ENCODE measurements at regions not wholly inside any gene's neighbourhood (a gene's known extent, or its start where the extent isn't known, plus 50 kb on each side); places are given as distances from the start of the nearest gene placed in this dataset.

DNA sequence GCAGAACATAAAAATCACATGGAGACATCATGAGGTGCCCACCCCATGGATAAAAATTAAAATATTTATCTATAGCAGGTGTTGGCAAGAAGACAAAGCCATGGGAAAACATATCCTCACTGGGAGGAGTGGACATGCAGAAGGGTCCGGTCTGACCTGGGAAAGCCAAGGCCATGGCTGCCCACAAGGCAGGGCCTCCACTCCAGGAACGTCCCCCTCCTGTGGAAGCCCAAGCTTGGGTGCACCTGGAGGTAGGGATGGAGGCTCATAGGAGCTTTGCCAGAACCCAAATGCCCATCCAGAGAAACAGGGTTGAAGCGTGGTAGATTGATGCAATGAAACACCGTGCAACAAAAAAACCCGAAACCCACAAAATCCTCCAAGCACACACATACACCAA is 81.4 kb upstream of the COL5A1 start:
- no peaks in the 10 kb centered on the region for H3K79me1 ChIP-seq (ENCODE audit: low read depth, low read length)
- POLR2A ChIA-PET (ENCODE audit: partially characterized antibody): no interaction called here
- H3K9ac ChIP-seq (replicated peaks in 1 of 4; ENCODE audit: extremely low read depth in 1 of 4, low read depth in 3 of 4, low read length in 3 of 4): no peak overlapping the region
- H3K23me2 ChIP-seq (ENCODE audit: low read depth, low read length): no peaks in the 10 kb centered on the region
- no peaks in the 10 kb centered on the region for H4K20me1 ChIP-seq (replicated peaks in 1 of 2; ENCODE audit: control insufficient read depth in 1 of 2, insufficient read depth in 2 of 2, low read length in 2 of 2)
- H3K36me3 ChIP-seq (ENCODE audit: control insufficient read depth in 2 of 4, insufficient read depth in 4 of 4, low read length in 3 of 4): no peaks in the 10 kb centered on the region
- H3K18ac ChIP-seq (ENCODE audit: extremely low read depth, low read length): no peak overlapping the region
- no peak overlapping the region for H2AFZ ChIP-seq (ENCODE audit: low read length)
- H3K79me2 ChIP-seq (ENCODE audit: control insufficient read depth in 1 of 2, insufficient read depth in 2 of 2, low read length in 2 of 2): no peaks in the 10 kb centered on the region
- no peak overlapping the region for H3K4me3 ChIP-seq (ENCODE audit: extremely low read depth in 1 of 4, insufficient read depth in 2 of 4, low read depth in 3 of 4, low read length in 4 of 4)
- no peak overlapping the region for H4K91ac ChIP-seq (replicated peaks; ENCODE audit: insufficient read length, low read length)
- FAIRE-seq: no peak
- H3K14ac ChIP-seq (ENCODE audit: insufficient read length): no peak overlapping the region
- no peak overlapping the region for H2BK5ac ChIP-seq (ENCODE audit: low read depth, low read length)
- no peak overlapping the region for H2BK15ac ChIP-seq (ENCODE audit: low read length)
- H2BK20ac ChIP-seq (ENCODE audit: low read length): no peak overlapping the region
- no peak for TF ChIP-seq NRF1 (IDR thresholded peaks at IDR 0.05; ENCODE audit: low read depth, low read length)
- no peak for TF ChIP-seq BACH1 (IDR thresholded peaks at IDR 0.05; ENCODE audit: low read length)
- TF ChIP-seq CHD2 (IDR thresholded peaks at IDR 0.05; ENCODE audit: low read length): no peak
- no peak for TF ChIP-seq CBX5 (IDR thresholded peaks at IDR 0.05; ENCODE audit: low read depth, low read length)
- no peak for TF ChIP-seq CEBPB (IDR thresholded peaks at IDR 0.05; ENCODE audit: low read depth, low read length)
- no peak overlapping the region for H3K23ac ChIP-seq (ENCODE audit: insufficient read length)
- H4K5ac ChIP-seq (ENCODE audit: insufficient read length, low read depth, low read length): no peak overlapping the region
- CTCF ChIA-PET (ENCODE audit: partially characterized antibody): interaction anchor here (0.7 to 1.0 kb wide), 2 partner anchors 16 to 397 kb away, joined by 3 to 4 read pairs; no protein-coding TSS in a partner anchor
- H3K27ac ChIP-seq (ENCODE audit: low read depth, low read length): no peak overlapping the region
- no peak overlapping the region for H3K56ac ChIP-seq (replicated peaks; ENCODE audit: insufficient read length, low read depth, low read length)
- H3K4me2 ChIP-seq (ENCODE audit: insufficient read depth in 1 of 2, low read depth in 2 of 2, low read length in 2 of 2): no peak overlapping the region
- no peaks in the 10 kb centered on the region for H3K4me1 ChIP-seq (replicated peaks in 1 of 4; ENCODE audit: control insufficient read depth in 3 of 4, insufficient read depth in 4 of 4, low read length in 3 of 4)
- H3K4ac ChIP-seq (replicated peaks; ENCODE audit: insufficient read length, low read depth, low read length): no peak overlapping the region
- DNase-seq (ENCODE audit: low read depth in 1 of 2, low spot score in 2 of 2): no peak
- no peak overlapping the region for H2BK120ac ChIP-seq (replicated peaks; ENCODE audit: low read depth, low read length)
- WGBS, 2 experiments (ENCODE audit: extremely low coverage in 1 of 2, insufficient coverage in 1 of 2, insufficient read length in 1 of 2, insufficient replicate concordance in 2 of 2, low coverage in 1 of 2, low lambda C conversion rate in 2 of 2, missing lambda C conversion rate in 1 of 2): 91% methylated on average over 5 of the region's 5 CpGs; no CpG with 5 or more reads in 1 of the 2 experiments
- no peaks in the 10 kb centered on the region; a peak in 1 of 7 replicates for H3K27me3 ChIP-seq (replicated peaks in 1 of 4; ENCODE audit: control insufficient read depth in 3 of 4, extremely low read depth in 1 of 4, insufficient read depth in 3 of 4, low read length in 3 of 4)
- peaks cover 0 to 3% of the 10 kb centered on the region in 2 experiments; a peak in 1 of 4 replicates for H3K9me3 ChIP-seq (ENCODE audit: insufficient read depth in 2 of 2, low read depth in 1 of 2, low read length in 1 of 2)
- H2BK12ac ChIP-seq (ENCODE audit: low read depth, low read length): no peak overlapping the region
- no peak overlapping the region for H2AK5ac ChIP-seq (ENCODE audit: low read depth, low read length)
- H4K8ac ChIP-seq (ENCODE audit: extremely low read depth, insufficient read depth, low read length): no peak overlapping the region
